ENCODE measurements at regions not wholly inside any gene's neighbourhood (a gene's known extent, or its start where the extent isn't known, plus 50 kb on each side); places are given as distances from the start of the nearest gene placed in this dataset.
"Not testable (repeated sequence)": the region's sequence is repeated elsewhere in the genome, so short reads cannot be mapped to it uniquely, and the experiment has no call there.

GRCh38 chr1:101151286-101151685 is 85.5 kb upstream of the S1PR1 start:
- DNase-seq = no peak

GRCh38 chr1:101150670-101151069 is 86.1 kb upstream of the S1PR1 start:
- no peak for DNase-seq

GRCh38 chr1:101150266-101150665 is 86.6 kb upstream of the S1PR1 start:
- no peak for DNase-seq

GRCh38 chr1:101148980-101149379 is 87.8 kb upstream of the S1PR1 start:
- DNase-seq = no peak

- DNase-seq = no peak
Measured at GRCh38 chr1:101147381-101147780, 89.4 kb upstream of the S1PR1 start.

- no peak for DNase-seq
Measured at GRCh38 chr1:101145449-101145820, 91.4 kb upstream of the S1PR1 start.

GRCh38 chr1:101144671-101145448 is 92.0 kb upstream of the S1PR1 start:
- DNase-seq = no peak

- DNase-seq = no peak
Measured at GRCh38 chr1:101142244-101142643, 94.6 kb upstream of the S1PR1 start.

- DNase-seq = no peak
Measured at GRCh38 chr1:101141376-101141775, 95.4 kb upstream of the S1PR1 start.

GRCh38 chr1:101139821-101140718 is 96.7 kb upstream of the S1PR1 start:
- DNase-seq = no peak

GRCh38 chr1:101139130-101139529 is 97.7 kb upstream of the S1PR1 start:
- no peak for DNase-seq

- DNase-seq = no peak
Measured at GRCh38 chr1:101137144-101138126, 99.4 kb upstream of the S1PR1 start.

- DNase-seq = no peak
Measured at GRCh38 chr1:101136739-101137138, 100.1 kb upstream of the S1PR1 start.

GRCh38 chr1:101136271-101136670 is 100.5 kb upstream of the S1PR1 start:
- DNase-seq = no peak

GRCh38 chr1:101135526-101135925 is 101.3 kb upstream of the S1PR1 start:
- DNase-seq = no peak

- DNase-seq = no peak
Measured at GRCh38 chr1:101131239-101131843, 105.5 kb upstream of the S1PR1 start.

- DNase-seq = no peak
Measured at GRCh38 chr1:101130673-101131072, 105.1 kb upstream of the DPH5 start.

- no peak for DNase-seq
Measured at GRCh38 chr1:101128846-101129245, 103.3 kb upstream of the DPH5 start.

- peak; percentile 33 for DNase-seq
Measured at GRCh38 chr1:101128211-101128727, 102.7 kb upstream of the DPH5 start.

- no peak for DNase-seq
Measured at GRCh38 chr1:101124405-101124804, 98.8 kb upstream of the DPH5 start.

GRCh38 chr1:101123904-101124303 is 98.3 kb upstream of the DPH5 start:
- not testable (repeated sequence) for DNase-seq

All from activated CD4-positive, alpha-beta T cell treated with anti-CD3 and anti-CD28 coated beads, Interleukin-2, amount 50 U/mL, for 1 hour (primary cell).